Mesendoderm (in vitro differentiated cells): ENCODE measurements at regions not wholly inside any gene's neighbourhood (a gene's known extent, or its start where the extent isn't known, plus 50 kb on each side); places are given as distances from the start of the nearest gene placed in this dataset.

Experiments
- DNase-seq: peaks from one replicate; pipeline ENCODE4 v3.0.0; 2013
- H2AK5ac ChIP-seq: 2 replicates; pipeline ENCODE4 v1.6.1; 2013; ENCODE audit warnings: low read length, inconsistent platforms
- H2BK120ac ChIP-seq: 2 replicates; pipeline ENCODE4 v1.6.1; 2013; ENCODE audit warnings: low read depth, mild to moderate bottlenecking, low read length, moderate library complexity, mixed read lengths
- H2BK15ac ChIP-seq: replicated peaks from 2 replicates; pipeline ENCODE4 v1.6.1; 2013; ENCODE audit warnings: low read depth, mild to moderate bottlenecking, moderate library complexity
- H2BK5ac ChIP-seq: 2 replicates; pipeline ENCODE4 v1.6.1; 2013; ENCODE audit warnings: low read length, inconsistent platforms
- H3K18ac ChIP-seq: 2 replicates; pipeline ENCODE4 v1.6.1; 2013; ENCODE audit warnings: mild to moderate bottlenecking, low read length, mixed read lengths
- H3K23ac ChIP-seq: one replicate; pipeline ENCODE4 v1.6.1; 2013; ENCODE audit warnings: low read length
- H3K27ac ChIP-seq: 2 replicates; pipeline ENCODE4 v1.5.1; 2013; ENCODE audit warnings: low read depth, mild to moderate bottlenecking, inconsistent platforms, low read length, moderate library complexity
- H3K27me3 ChIP-seq: 2 replicates; pipeline ENCODE4 v1.6.1; 2013; ENCODE audit warnings: low read length, control low read depth, mild to moderate bottlenecking, inconsistent platforms; ENCODE audit not compliant: insufficient read depth, poor library complexity
- H3K36me3 ChIP-seq: 2 replicates; pipeline ENCODE4 v1.6.1; 2013; ENCODE audit warnings: low read length, inconsistent platforms; ENCODE audit not compliant: control insufficient read depth, insufficient read depth
- H3K4ac ChIP-seq: one replicate; pipeline ENCODE4 v1.6.1; 2013; ENCODE audit warnings: low read depth, mild to moderate bottlenecking, low read length, moderate library complexity
- H3K4me1 ChIP-seq: 2 replicates; pipeline ENCODE4 v1.6.1; 2013; ENCODE audit warnings: low read depth, low read length, inconsistent platforms; ENCODE audit not compliant: control insufficient read depth
- H3K4me2 ChIP-seq: 2 replicates; pipeline ENCODE4 v1.6.1; 2013; ENCODE audit warnings: low read length
- H3K4me3 ChIP-seq: 2 replicates; pipeline ENCODE4 v1.5.1; 2013; ENCODE audit warnings: mild to moderate bottlenecking, low read length
- H3K56ac ChIP-seq: one replicate; pipeline ENCODE4 v1.6.1; 2013; ENCODE audit warnings: low read length
- H3K79me1 ChIP-seq: 2 replicates; pipeline ENCODE4 v1.6.1; 2013; ENCODE audit warnings: low read length, inconsistent platforms
- H3K79me2 ChIP-seq: 2 replicates; pipeline ENCODE4 v1.6.1; 2013; ENCODE audit warnings: mild to moderate bottlenecking, low read length; ENCODE audit not compliant: control insufficient read depth, insufficient read depth
- H3K9ac ChIP-seq: 2 replicates; pipeline ENCODE4 v1.6.1; 2013; ENCODE audit warnings: low read length, inconsistent platforms
- H4K5ac ChIP-seq: one replicate; pipeline ENCODE4 v1.6.1; 2013; ENCODE audit warnings: low read length
- H4K8ac ChIP-seq: one replicate; pipeline ENCODE4 v1.6.1; 2013; ENCODE audit warnings: low read depth, mild to moderate bottlenecking, control low read depth, low read length, moderate library complexity
- WGBS: extraction: QIAGEN DNeasy Blood & Tissue Kit; methylation state at CpG from one replicate; pipeline ENCODE4 v1.1.7; 2013; ENCODE audit warnings: low lambda C conversion rate, missing lambda C conversion rate; ENCODE audit not compliant: insufficient coverage; ENCODE audit errors: extremely low coverage; 5-methylcytosine and 5-hydroxymethylcytosine counted together

- no peak overlapping the region for H3K4me2 ChIP-seq
- no CpG with 5 or more reads among the region's 2 CpGs for WGBS
- H4K8ac ChIP-seq: no peak overlapping the region
- H3K27ac ChIP-seq: no peak overlapping the region
- H3K27me3 ChIP-seq: no peaks in the 10 kb centered on the region
- no peak overlapping the region for H2AK5ac ChIP-seq
- H4K5ac ChIP-seq: no peak overlapping the region
- no peak overlapping the region for H2BK15ac ChIP-seq
- H3K79me2 ChIP-seq: no peaks in the 10 kb centered on the region
- H2BK5ac ChIP-seq: no peak overlapping the region
- no peaks in the 10 kb centered on the region for H3K79me1 ChIP-seq
- no peak overlapping the region for H3K4me3 ChIP-seq
- no peak for DNase-seq
- H3K56ac ChIP-seq: no peak overlapping the region
- H2BK120ac ChIP-seq: no peak overlapping the region
- no peak overlapping the region for H3K23ac ChIP-seq
- H3K36me3 ChIP-seq: no peaks in the 10 kb centered on the region
- no peak overlapping the region for H3K18ac ChIP-seq
- no peak overlapping the region for H3K9ac ChIP-seq
- H3K4ac ChIP-seq: no peak overlapping the region
- no peaks in the 10 kb centered on the region for H3K4me1 ChIP-seq
These were observed 476.2 kb downstream of the KDM5D start for GRCh38 chrY:19268331-19268730.

DNA sequence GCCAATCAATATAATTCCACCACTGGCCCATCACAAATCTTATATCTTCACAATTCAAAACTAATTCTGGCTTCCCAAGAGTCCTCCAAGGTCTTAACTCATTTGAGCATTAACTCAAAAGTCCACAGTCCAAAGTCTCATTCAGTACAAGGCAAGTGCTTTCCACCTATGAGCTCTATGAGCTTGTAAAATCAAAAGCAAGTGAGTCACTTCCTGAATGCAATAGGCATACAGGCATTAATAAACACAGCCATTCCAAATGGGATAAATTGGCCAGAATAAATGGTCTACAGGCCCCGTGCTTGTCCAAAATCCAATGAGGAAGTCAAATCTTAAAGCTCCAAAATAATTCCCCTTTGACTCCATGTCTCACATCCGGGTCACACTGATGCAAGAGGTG is 479.1 kb downstream of the KDM5D start:
- no peak for DNase-seq
- Histone ChIP-seq H3K4me3 (no peak overlapping the region), H3K23ac (no peak overlapping the region), H3K18ac (no peak overlapping the region), H4K8ac (no peak overlapping the region), H2AK5ac (no peak overlapping the region), H3K79me2 (no peaks in the 10 kb centered on the region), H3K4me2 (no peak overlapping the region), H3K56ac (no peak overlapping the region), H4K5ac (no peak overlapping the region), H2BK5ac (no peak overlapping the region), H3K27ac (no peak overlapping the region), H3K4ac (no peak overlapping the region), H3K4me1 (no peaks in the 10 kb centered on the region), H3K36me3 (no peaks in the 10 kb centered on the region), H2BK15ac (no peak overlapping the region), H3K27me3 (no peaks in the 10 kb centered on the region), H2BK120ac (no peak overlapping the region), H3K9ac (no peak overlapping the region), H3K79me1 (no peaks in the 10 kb centered on the region)
- WGBS: no CpG with 5 or more reads among the region's 2 CpGs

- DNase-seq: no peak
- no peaks in the 10 kb centered on the region for H3K27me3 ChIP-seq
These were observed 482.2 kb downstream of the KDM5D start for GRCh38 chrY:19262310-19262709.

DNA sequence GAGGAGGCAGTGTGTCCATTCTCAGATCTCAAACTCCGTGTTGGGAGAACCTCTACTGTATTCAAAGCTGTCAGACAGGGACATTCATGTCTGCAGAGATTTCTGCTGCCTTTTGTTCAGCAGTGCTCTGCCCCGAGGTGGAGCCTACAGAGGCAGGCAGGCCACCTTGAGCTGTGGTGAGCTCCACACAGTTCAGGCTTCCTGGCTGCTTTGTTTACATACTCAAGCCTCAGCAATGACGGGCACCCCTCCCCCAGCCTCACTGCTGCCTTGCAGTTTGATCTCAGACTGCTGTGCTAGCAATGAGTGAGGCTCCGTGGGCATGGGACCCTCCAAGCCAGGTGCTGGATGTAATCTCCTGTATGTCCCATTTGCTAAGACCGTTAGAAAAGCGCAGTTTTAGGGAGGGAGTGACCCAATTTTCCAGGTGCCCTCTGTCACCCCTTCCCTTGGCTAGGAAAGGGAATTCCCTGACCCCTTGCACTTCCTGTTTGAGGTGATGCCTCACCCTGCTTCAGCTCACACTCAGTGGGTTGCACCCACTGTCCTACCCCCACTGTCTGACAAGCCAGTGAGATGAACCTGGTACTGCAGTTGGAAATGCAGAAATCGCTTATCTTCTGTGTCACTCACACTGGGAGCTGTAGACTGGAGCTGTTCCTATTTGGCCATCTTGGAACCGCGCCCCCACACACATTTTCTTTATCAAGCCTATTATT is 458.9 kb upstream of the HSFY2 start:
- no peaks in the 10 kb centered on the region for H3K27me3 ChIP-seq
- WGBS: no CpG with 5 or more reads among the region's 9 CpGs
- H3K56ac ChIP-seq: no peak overlapping the region

More at GRCh38 chrY:19262310-19262709, 482.2 kb downstream of the KDM5D start:
- no peak overlapping the region for H2BK5ac ChIP-seq
- no peak overlapping the region for H4K8ac ChIP-seq
- H2BK15ac ChIP-seq: no peak overlapping the region
- H3K23ac ChIP-seq: no peak overlapping the region
- H4K5ac ChIP-seq: no peak overlapping the region
- no peaks in the 10 kb centered on the region for H3K36me3 ChIP-seq
- no CpG with 5 or more reads among the region's 2 CpGs for WGBS
- no peaks in the 10 kb centered on the region for H3K79me1 ChIP-seq
- H3K79me2 ChIP-seq: no peaks in the 10 kb centered on the region
- H3K4me2 ChIP-seq: no peak overlapping the region
- H3K4me1 ChIP-seq: no peaks in the 10 kb centered on the region
- H2AK5ac ChIP-seq: no peak overlapping the region
- H3K4me3 ChIP-seq: no peak overlapping the region
- no peak overlapping the region for H3K27ac ChIP-seq
- no peak overlapping the region for H3K4ac ChIP-seq
- H3K18ac ChIP-seq: no peak overlapping the region
- no peak overlapping the region for H2BK120ac ChIP-seq
- H3K9ac ChIP-seq: no peak overlapping the region
- no peak overlapping the region for H3K56ac ChIP-seq

GRCh38 chrY:19220784-19221183 is 447.2 kb upstream of the HSFY2 start:
- H3K23ac ChIP-seq: no peak overlapping the region
- H3K9ac ChIP-seq: no peak overlapping the region
- H3K4me2 ChIP-seq: no peak overlapping the region
- no peak overlapping the region for H2BK120ac ChIP-seq
- no peaks in the 10 kb centered on the region for H3K79me1 ChIP-seq
- H3K18ac ChIP-seq: no peak overlapping the region
- DNase-seq: no peak
- H3K4ac ChIP-seq: no peak overlapping the region
- no peaks in the 10 kb centered on the region for H3K36me3 ChIP-seq
- H2BK5ac ChIP-seq: no peak overlapping the region
- no peak overlapping the region for H2BK15ac ChIP-seq
- no peak overlapping the region for H3K4me3 ChIP-seq
- no peak overlapping the region for H4K5ac ChIP-seq
- H3K4me1 ChIP-seq: no peaks in the 10 kb centered on the region
- H3K27me3 ChIP-seq: no peaks in the 10 kb centered on the region
- H3K79me2 ChIP-seq: no peaks in the 10 kb centered on the region
- no peak overlapping the region for H2AK5ac ChIP-seq
- H3K27ac ChIP-seq: no peak overlapping the region
- H4K8ac ChIP-seq: no peak overlapping the region
- no CpG with 5 or more reads among the region's 1 CpG for WGBS
- H3K56ac ChIP-seq: no peak overlapping the region

More for the DNA sequence above, 458.9 kb upstream of the HSFY2 start:
- Histone ChIP-seq H3K79me1 (no peaks in the 10 kb centered on the region), H3K9ac (no peak overlapping the region), H3K27ac (no peak overlapping the region), H4K5ac (no peak overlapping the region), H3K23ac (no peak overlapping the region), H3K4me1 (no peaks in the 10 kb centered on the region), H3K18ac (no peak overlapping the region), H3K79me2 (no peaks in the 10 kb centered on the region), H3K4me2 (no peak overlapping the region), H2AK5ac (no peak overlapping the region), H3K4ac (no peak overlapping the region), H3K4me3 (no peak overlapping the region), H4K8ac (no peak overlapping the region), H2BK15ac (no peak overlapping the region), H2BK5ac (no peak overlapping the region), H2BK120ac (no peak overlapping the region), H3K36me3 (no peaks in the 10 kb centered on the region)
- peak; percentile 37 for DNase-seq

DNA sequence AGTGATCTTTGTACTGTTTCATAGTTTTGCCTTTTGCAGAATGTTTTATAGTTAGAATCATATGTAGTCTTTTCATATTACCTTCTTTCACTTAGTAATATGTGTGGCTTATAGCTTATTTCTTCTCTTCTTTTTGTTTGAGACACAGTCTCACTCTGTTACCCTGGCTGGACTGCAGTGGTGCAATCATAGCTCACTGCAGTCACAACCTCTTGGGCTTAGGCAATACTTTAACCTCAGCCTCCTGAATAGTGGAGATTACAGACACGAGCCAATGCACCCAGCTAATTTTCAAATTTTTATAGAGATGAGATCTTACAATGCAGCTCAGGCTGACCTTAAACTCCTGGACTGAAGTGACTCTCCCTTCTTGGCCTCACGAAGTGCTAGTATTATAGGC is 435.4 kb upstream of the HSFY2 start:
- no peak overlapping the region for H3K56ac ChIP-seq
- no peak overlapping the region for H3K18ac ChIP-seq
- no peaks in the 10 kb centered on the region for H3K79me2 ChIP-seq
- no peak overlapping the region for H3K4me2 ChIP-seq
- no peaks in the 10 kb centered on the region for H3K4me1 ChIP-seq
- H3K9ac ChIP-seq: no peak overlapping the region
- no peak overlapping the region for H3K4ac ChIP-seq
- H3K23ac ChIP-seq: no peak overlapping the region
- H4K5ac ChIP-seq: no peak overlapping the region
- no peaks in the 10 kb centered on the region for H3K79me1 ChIP-seq
- no peak overlapping the region for H2BK5ac ChIP-seq
- no peak overlapping the region for H2BK15ac ChIP-seq
- H3K4me3 ChIP-seq: no peak overlapping the region
- H2AK5ac ChIP-seq: no peak overlapping the region
- H3K27ac ChIP-seq: no peak overlapping the region
- H3K36me3 ChIP-seq: no peaks in the 10 kb centered on the region
- no peaks in the 10 kb centered on the region for H3K27me3 ChIP-seq
- DNase-seq: no peak
- WGBS: no CpG with 5 or more reads among the region's 2 CpGs
- no peak overlapping the region for H2BK120ac ChIP-seq
- H4K8ac ChIP-seq: no peak overlapping the region
